ENCODE measurements at regions not wholly inside any gene's neighbourhood (a gene's known extent, or its start where the extent isn't known, plus 50 kb on each side); places are given as distances from the start of the nearest gene placed in this dataset.

DNA sequence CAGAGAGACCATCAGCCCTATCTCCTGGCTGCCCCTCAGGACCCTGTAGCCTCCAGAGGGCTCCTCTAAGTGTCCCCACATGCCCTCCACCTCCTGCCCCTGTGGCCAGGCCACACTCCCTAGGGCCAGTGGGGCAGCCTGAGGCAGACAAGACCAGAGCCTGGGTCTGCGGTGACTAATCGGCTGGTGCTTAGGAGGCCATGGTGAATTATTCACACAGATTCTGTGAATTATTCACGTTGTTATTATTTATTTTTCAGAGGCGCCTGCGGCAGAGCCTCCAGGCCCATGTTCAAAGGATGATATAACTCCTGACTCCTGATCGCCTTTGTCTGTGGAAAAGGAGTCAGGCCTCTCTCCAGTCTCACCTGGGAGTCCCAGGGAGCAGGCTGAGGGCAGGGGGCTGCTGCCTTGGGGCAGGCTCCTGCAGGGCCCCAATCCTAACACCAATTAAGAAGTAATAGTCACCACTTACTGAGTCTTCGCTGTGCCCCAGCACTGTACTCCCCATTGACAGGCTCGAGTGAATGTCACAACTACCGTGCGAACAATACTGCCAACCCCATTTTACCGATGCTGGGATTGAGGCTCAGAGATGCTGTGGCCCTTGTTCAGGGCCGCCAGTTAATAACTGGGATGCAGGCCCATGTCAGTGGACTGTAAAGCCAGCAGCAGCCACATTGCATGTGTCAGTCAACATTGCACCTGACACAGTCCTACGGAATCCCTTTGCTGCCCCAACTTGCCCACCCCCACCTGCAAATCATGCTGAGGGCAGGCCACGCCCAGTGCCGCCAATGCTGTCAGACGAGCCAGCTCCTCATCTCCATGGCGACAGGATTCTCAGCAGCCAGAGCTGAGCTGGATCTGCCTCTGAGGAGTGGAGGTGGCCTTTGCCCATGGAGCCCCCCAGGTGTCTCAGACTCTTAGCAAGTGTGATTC is 94.9 kb downstream of the PCDH1 start:
- H3K27me3 ChIP-seq = no peaks in the 10 kb centered on the region
- no peak overlapping the region for H3K9ac ChIP-seq (ENCODE audit: low read depth in 2 of 2, low read length in 2 of 2)
- no peaks in the 10 kb centered on the region for H3K4me1 ChIP-seq
- no peak overlapping the region for H3K27ac ChIP-seq
- no peak overlapping the region for H3K4me3 ChIP-seq
- no peaks in the 10 kb centered on the region for H3K9me3 ChIP-seq
- TF ChIP-seq, protein P1, sequence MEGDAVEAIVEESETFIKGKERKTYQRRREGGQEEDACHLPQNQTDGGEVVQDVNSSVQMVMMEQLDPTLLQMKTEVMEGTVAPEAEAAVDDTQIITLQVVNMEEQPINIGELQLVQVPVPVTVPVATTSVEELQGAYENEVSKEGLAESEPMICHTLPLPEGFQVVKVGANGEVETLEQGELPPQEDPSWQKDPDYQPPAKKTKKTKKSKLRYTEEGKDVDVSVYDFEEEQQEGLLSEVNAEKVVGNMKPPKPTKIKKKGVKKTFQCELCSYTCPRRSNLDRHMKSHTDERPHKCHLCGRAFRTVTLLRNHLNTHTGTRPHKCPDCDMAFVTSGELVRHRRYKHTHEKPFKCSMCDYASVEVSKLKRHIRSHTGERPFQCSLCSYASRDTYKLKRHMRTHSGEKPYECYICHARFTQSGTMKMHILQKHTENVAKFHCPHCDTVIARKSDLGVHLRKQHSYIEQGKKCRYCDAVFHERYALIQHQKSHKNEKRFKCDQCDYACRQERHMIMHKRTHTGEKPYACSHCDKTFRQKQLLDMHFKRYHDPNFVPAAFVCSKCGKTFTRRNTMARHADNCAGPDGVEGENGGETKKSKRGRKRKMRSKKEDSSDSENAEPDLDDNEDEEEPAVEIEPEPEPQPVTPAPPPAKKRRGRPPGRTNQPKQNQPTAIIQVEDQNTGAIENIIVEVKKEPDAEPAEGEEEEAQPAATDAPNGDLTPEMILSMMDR (IDR thresholded peaks at IDR 0.05) = no peak
- intact Hi-C loops (cut with DNase I) = no loop called here
- DNase-seq = no peak
- H3K36me3 ChIP-seq = no peaks in the 10 kb centered on the region

DNA sequence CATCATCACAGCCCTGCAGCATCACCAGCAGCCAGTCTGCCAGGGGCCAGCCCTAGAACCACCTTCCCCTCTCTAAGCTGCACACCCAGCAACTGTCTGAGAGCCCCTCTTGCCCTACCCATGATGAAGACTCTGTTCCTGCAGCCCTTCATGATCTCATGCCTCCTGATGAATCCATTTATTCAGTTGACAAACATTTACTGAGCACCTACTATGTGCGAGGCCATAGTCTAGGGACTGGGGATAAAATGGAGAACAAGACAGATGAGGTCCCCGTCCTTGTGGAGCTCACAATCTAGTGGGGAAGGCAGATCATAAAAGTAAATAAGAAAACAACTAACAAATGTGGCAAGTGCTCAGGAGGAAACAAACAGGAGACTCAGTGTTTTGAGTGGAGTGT is 96.3 kb downstream of the PCDH1 start:
- Histone ChIP-seq H3K9me3 (no peaks in the 10 kb centered on the region), H3K4me1 (no peaks in the 10 kb centered on the region), H3K36me3 (no peaks in the 10 kb centered on the region), H3K9ac (ENCODE audit: low read depth in 2 of 2, low read length in 2 of 2) (no peak overlapping the region), H3K27me3 (no peaks in the 10 kb centered on the region), H3K4me3 (no peak overlapping the region), H3K27ac (no peak overlapping the region)
- TF ChIP-seq, protein P1 (IDR thresholded peaks at IDR 0.05) = no peak
- no peak for DNase-seq
- intact Hi-C loops (cut with DNase I) = no loop called here

DNA sequence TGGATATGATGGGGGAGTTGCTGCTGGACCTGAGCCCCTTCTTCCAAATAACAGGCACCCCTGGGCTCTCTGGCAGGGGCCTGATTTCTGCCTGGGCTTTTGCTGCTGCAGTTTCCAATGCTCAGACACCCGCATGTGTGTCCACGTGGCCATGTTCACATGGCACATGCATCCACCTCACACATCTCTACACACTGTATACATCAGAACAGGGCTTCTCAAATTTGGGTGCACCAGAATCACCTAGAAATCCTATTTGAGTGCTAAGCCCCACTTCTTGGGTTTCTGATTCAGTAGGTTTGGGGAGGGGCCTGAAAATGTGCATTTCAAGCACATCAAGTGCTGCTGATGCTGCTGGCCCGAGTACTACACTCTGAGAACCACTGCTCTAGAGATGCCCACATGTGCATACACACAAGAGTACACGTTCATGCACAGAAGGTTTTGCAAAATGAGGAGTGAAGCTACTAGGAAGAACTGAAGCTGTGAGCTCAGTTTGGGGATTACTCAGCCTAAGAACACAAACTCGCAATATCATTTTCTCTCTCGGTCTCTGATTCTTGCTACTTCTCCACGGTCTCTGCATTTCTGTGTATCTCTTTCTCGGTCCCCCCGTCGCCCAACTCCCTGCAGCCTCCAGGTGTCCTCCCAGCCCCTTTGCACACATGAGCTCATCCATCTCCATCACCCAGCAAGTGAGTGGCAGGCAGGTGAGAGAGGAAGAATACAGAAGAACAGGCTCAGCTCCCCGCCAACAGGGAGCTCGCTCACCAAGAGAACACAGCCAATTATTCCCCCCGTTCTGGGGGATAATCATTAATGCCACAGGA is 97.0 kb downstream of the PCDH1 start:
- no peak overlapping the region for H3K4me3 ChIP-seq
- intact Hi-C loops (cut with DNase I) = no loop called here
- no peaks in the 10 kb centered on the region for H3K9me3 ChIP-seq
- TF ChIP-seq, protein P1 (IDR thresholded peaks at IDR 0.05) = no peak
- H3K27me3 ChIP-seq = no peaks in the 10 kb centered on the region
- no peaks in the 10 kb centered on the region for H3K36me3 ChIP-seq
- H3K4me1 ChIP-seq = no peaks in the 10 kb centered on the region
- no peak overlapping the region for H3K27ac ChIP-seq
- no peak for DNase-seq
- no peak overlapping the region for H3K9ac ChIP-seq (ENCODE audit: low read depth in 2 of 2, low read length in 2 of 2)

DNA sequence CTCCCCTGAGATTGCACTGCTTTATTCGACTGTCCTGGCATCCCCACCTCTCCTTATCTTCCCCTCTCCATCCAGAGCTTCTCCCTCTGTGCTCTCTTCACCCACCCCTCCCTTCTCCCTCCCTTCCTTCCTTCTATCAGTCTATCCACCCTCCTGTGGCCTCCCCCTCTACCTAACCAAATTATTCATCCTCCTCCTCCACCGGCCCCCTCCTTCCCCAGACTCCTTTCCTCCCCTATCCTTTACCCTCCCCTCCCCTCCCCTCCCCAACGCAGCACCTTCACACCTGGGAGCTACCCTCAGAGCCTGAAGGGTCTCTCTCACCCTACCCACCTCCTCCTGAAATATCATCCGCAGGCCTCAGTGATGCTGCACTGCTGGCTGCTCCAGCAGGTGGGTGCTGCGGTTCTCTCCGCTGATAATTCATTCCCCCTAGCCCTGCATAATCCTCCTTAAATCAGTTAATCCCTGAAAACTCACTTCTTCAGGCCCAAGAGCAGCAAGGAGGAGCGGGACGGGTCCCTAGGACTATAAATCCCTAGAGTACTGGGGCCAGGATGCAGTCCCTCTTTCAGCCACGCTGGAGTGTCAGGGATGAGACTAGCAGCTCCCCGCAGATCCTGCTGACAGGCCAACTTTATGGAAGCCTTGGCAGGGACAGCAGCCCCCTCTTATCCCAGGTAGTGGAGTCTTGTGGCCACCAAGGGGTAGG is 97.8 kb downstream of the PCDH1 start:
- no peaks in the 10 kb centered on the region for H3K36me3 ChIP-seq
- intact Hi-C loops (cut with DNase I) = no loop called here
- no peaks in the 10 kb centered on the region for H3K27me3 ChIP-seq
- no peaks in the 10 kb centered on the region for H3K9me3 ChIP-seq
- H3K4me3 ChIP-seq = no peak overlapping the region
- no peak overlapping the region for H3K9ac ChIP-seq (ENCODE audit: low read depth in 2 of 2, low read length in 2 of 2)
- DNase-seq = no peak
- H3K4me1 ChIP-seq = no peaks in the 10 kb centered on the region
- H3K27ac ChIP-seq = no peak overlapping the region
- TF ChIP-seq, protein P1 (IDR thresholded peaks at IDR 0.05) = no peak

DNA sequence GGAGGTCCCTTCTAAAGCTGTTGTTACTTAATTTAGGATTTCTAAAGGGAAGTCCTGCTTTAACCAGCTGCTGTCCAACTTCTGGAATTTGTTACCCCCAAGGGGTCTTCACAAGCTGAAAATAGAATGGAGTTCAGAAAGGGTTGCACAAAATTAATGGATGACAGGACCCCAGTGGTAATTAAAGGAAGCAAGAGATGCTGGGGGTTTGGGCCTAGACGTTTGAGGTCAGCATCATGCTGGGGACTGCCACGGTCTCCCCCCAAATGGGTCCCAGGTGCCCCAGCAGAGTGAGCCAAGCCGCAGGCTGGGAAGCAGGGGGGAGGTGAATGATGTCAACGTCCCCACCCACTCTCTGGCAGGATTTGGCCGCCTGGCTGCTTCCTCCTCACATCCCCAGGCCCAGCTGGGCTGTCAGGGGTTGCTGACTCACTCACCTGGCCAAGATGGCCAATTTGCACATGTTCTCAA is 97.5 kb upstream of the ARAP3 start:
- Histone ChIP-seq H3K4me3 (no peak overlapping the region), H3K9me3 (no peaks in the 10 kb centered on the region), H3K27me3 (no peaks in the 10 kb centered on the region), H3K4me1 (no peaks in the 10 kb centered on the region), H3K36me3 (no peaks in the 10 kb centered on the region), H3K27ac (no peak overlapping the region), H3K9ac (ENCODE audit: low read depth in 2 of 2, low read length in 2 of 2) (no peak overlapping the region)
- TF ChIP-seq, protein P1 (IDR thresholded peaks at IDR 0.05) = no peak
- intact Hi-C loops (cut with DNase I) = no loop called here
- no peak for DNase-seq

All from colonic mucosa (tissue), 4 donors.